KMS-11 (cell line): ENCODE measurements at regions not wholly inside any gene's neighbourhood (a gene's known extent, or its start where the extent isn't known, plus 50 kb on each side); places are given as distances from the start of the nearest gene placed in this dataset.

Source experiments
- H2AFZ ChIP-seq: fragments of 200-600 bp; sonication (generic); 2 replicates; pipeline ENCODE4 v1.6.1; 2016; ENCODE audit warnings: antibody characterized with exemption, mixed run types, low read depth
- H3K27ac ChIP-seq: fragments of 200-600 bp; sonication (generic); 2 replicates; pipeline ENCODE4 v1.6.1; 2016; ENCODE audit warnings: mild to moderate bottlenecking, mixed run types
- H3K27me3 ChIP-seq: fragments of 200-600 bp; sonication (generic); 2 replicates; pipeline ENCODE4 v1.6.1; 2017; ENCODE audit warnings: mild to moderate bottlenecking, low read depth, mixed run types, moderate library complexity; ENCODE audit not compliant: insufficient read depth
- H3K36me3 ChIP-seq: fragments of 200-600 bp; sonication (generic); 2 replicates; pipeline ENCODE4 v1.6.1; 2017; ENCODE audit warnings: mild to moderate bottlenecking, mixed run types; ENCODE audit not compliant: insufficient read depth
- H3K4me1 ChIP-seq: fragments of 200-600 bp; sonication (generic); 2 replicates; pipeline ENCODE4 v1.6.1; 2016; ENCODE audit warnings: mild to moderate bottlenecking, low read depth, mixed run types; ENCODE audit not compliant: poor library complexity, severe bottlenecking
- H3K4me2 ChIP-seq: fragments of 200-600 bp; sonication (generic); 2 replicates; pipeline ENCODE4 v1.7.0; 2016; ENCODE audit warnings: mild to moderate bottlenecking, mixed run types
- H3K4me3 ChIP-seq: fragments of 200-600 bp; sonication (generic); IDR thresholded peaks from 2 replicates; pipeline ENCODE4 v1.6.1; 2017; ENCODE audit warnings: low read depth, low read length, mixed read lengths; ENCODE audit not compliant: insufficient read depth
- H3K79me2 ChIP-seq: fragments of 200-600 bp; sonication (generic); 2 replicates; pipeline ENCODE4 v1.6.1; 2016; ENCODE audit warnings: low read depth, mixed run types; ENCODE audit not compliant: insufficient read depth
- H3K9ac ChIP-seq: fragments of 200-600 bp; sonication (generic); 2 replicates; pipeline ENCODE4 v1.6.1; 2016; ENCODE audit warnings: mild to moderate bottlenecking, mixed run types
- H4K20me1 ChIP-seq: fragments of 200-600 bp; sonication (generic); 2 replicates; pipeline ENCODE4 v1.6.1; 2016; ENCODE audit warnings: mild to moderate bottlenecking, mixed run types; ENCODE audit not compliant: insufficient read depth
- TF ChIP-seq, protein P1 (sequence below): fragments of 200-600 bp; sonication (generic); conservative IDR thresholded peaks from 2 replicates; pipeline ENCODE4 v1.6.1; 2017; ENCODE audit warnings: low read depth, mild to moderate bottlenecking, antibody characterized with exemption, low read length, moderate library complexity, mixed read lengths

DNA sequence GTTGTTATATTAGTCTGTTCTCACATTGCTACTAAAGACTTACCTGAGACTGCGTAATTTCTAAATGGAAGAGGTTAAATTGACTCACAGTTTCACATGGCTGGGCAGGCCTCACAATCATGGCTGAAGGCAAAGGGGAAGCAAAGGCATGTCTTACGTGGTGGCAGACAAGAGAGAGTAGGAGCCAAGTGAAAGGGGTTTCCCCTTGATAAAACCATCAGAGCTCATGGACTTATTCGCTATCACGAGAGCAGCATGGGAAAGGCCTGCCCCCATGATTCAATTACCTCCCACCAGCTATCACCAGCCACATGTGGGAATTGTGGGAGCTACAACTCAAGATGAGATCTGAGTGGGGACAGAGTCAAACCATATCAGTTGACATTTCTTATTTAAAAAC is 374.5 kb upstream of the RORB start:
- Histone ChIP-seq H3K4me2 (no peak overlapping the region), H3K9ac (no peak overlapping the region), H3K27me3 (no peaks in the 10 kb centered on the region), H3K4me1 (no peaks in the 10 kb centered on the region), H3K27ac (no peak overlapping the region), H3K79me2 (no peaks in the 10 kb centered on the region), H3K36me3 (no peaks in the 10 kb centered on the region), H4K20me1 (no peaks in the 10 kb centered on the region), H3K4me3 (no peak overlapping the region), H2AFZ (no peak overlapping the region)
- TF ChIP-seq, protein P1, sequence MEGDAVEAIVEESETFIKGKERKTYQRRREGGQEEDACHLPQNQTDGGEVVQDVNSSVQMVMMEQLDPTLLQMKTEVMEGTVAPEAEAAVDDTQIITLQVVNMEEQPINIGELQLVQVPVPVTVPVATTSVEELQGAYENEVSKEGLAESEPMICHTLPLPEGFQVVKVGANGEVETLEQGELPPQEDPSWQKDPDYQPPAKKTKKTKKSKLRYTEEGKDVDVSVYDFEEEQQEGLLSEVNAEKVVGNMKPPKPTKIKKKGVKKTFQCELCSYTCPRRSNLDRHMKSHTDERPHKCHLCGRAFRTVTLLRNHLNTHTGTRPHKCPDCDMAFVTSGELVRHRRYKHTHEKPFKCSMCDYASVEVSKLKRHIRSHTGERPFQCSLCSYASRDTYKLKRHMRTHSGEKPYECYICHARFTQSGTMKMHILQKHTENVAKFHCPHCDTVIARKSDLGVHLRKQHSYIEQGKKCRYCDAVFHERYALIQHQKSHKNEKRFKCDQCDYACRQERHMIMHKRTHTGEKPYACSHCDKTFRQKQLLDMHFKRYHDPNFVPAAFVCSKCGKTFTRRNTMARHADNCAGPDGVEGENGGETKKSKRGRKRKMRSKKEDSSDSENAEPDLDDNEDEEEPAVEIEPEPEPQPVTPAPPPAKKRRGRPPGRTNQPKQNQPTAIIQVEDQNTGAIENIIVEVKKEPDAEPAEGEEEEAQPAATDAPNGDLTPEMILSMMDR, result no peak

DNA sequence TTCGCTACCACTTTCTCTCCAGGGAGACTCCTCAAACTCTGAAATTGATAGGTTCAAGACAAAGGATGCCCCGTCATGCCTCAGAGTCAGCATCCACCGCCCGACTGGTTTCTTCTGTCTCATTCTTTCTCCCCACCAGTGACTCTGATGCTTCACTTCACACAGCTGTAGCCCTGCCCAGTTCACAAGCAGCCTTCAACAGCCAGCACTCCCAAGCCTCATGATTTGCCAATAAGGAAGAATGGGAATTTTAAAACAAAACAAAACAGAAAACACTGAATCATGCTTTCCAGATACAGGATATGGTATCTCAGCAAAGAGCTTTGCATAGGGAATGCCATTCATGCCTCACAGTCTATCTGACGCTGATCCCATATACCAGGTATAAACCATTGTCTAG is 371.2 kb upstream of the RORB start:
- Histone ChIP-seq H3K79me2 (no peaks in the 10 kb centered on the region), H3K9ac (no peak overlapping the region), H3K27me3 (no peaks in the 10 kb centered on the region), H3K4me1 (no peaks in the 10 kb centered on the region), H2AFZ (no peak overlapping the region), H3K27ac (no peak overlapping the region), H3K4me3 (no peak overlapping the region), H3K4me2 (no peak overlapping the region), H3K36me3 (no peaks in the 10 kb centered on the region), H4K20me1 (no peaks in the 10 kb centered on the region)
- TF ChIP-seq, protein P1, result no peak

DNA sequence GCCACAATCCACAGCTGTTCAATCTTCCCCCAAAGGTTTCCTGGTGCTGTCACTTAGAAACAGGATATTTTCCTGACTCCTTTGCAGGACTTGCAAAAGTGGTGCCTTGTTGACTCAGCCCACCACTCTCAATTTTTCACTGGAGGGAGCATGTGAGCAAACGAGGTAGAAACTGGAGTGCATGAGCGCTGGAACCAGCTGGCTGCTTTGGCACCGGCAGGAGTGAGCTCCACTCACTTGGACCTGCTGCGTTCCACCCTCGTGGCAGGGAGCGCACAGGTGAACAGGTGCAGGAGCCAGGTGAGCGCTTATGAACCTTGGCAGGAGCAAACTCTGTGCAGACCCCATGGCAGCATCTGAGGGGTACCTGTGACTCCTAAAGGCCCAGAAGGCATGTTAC is 364.1 kb upstream of the RORB start:
- Histone ChIP-seq H3K27me3 (no peaks in the 10 kb centered on the region), H2AFZ (no peak overlapping the region), H3K36me3 (no peaks in the 10 kb centered on the region), H3K4me2 (no peak overlapping the region), H3K79me2 (no peaks in the 10 kb centered on the region), H4K20me1 (no peaks in the 10 kb centered on the region), H3K9ac (no peak overlapping the region), H3K4me3 (no peak overlapping the region), H3K4me1 (no peaks in the 10 kb centered on the region), H3K27ac (no peak overlapping the region)
- TF ChIP-seq, protein P1, result no peak

DNA sequence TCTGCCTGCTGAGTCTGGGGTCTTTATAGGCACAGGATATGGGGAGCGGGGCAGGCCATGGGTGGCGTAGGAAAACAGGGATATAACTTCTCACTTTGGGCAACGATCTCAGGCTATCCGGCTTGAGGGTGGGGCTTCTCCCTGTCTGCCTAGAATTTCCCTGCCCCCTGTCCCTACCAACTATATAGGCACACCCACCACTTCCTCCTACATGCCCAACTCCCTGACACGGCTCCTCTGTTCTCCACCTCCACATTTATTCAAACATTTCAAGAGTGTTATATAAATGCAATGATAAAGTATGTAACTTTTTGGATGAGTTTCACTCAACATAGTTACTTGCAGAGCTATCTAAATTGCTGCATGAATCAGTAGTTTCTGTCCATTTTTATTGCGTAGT is 363.2 kb upstream of the RORB start:
- Histone ChIP-seq H3K4me2 (no peak overlapping the region), H3K27me3 (no peaks in the 10 kb centered on the region), H3K36me3 (no peaks in the 10 kb centered on the region), H3K79me2 (no peaks in the 10 kb centered on the region), H3K4me3 (no peak overlapping the region), H4K20me1 (no peaks in the 10 kb centered on the region), H3K27ac (no peak overlapping the region), H3K4me1 (no peaks in the 10 kb centered on the region), H3K9ac (no peak overlapping the region), H2AFZ (no peak overlapping the region)
- TF ChIP-seq, protein P1, result no peak

DNA sequence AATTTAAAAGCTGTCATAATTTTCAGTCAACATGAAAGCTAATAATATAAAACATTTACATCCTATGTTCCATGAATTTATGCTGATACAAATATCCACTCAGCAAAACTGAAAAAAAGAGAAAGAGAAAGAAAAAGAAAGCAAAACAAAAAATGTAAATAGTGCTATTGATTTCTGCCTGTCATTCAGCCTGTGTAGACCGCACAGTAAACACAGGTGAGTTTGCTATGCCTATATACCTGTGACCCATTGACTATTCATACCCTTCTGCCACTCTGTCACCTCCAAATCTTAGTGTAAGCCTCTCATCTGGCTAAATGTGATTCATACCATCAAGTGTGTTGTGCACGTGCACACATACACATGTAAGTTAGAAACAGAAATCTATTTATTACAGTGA is 359.0 kb upstream of the RORB start:
- H2AFZ ChIP-seq, result no peak overlapping the region
- H3K27me3 ChIP-seq, result no peaks in the 10 kb centered on the region
- H3K4me3 ChIP-seq, result no peak overlapping the region
- no peak overlapping the region for H3K27ac ChIP-seq
- TF ChIP-seq, protein P1, result no peak
- no peaks in the 10 kb centered on the region for H3K36me3 ChIP-seq
- H3K9ac ChIP-seq, result no peak overlapping the region
- H3K4me2 ChIP-seq, result no peak overlapping the region
- H4K20me1 ChIP-seq, result no peaks in the 10 kb centered on the region
- no peaks in the 10 kb centered on the region for H3K4me1 ChIP-seq
- H3K79me2 ChIP-seq, result no peaks in the 10 kb centered on the region
